NOMO-1 treated with dmso at 0.1 percent for 144 hours (cell line): ENCODE measurements at regions not wholly inside any gene's neighbourhood (a gene's known extent, or its start where the extent isn't known, plus 50 kb on each side); places are given as distances from the start of the nearest gene placed in this dataset.
"Not testable (repeated sequence)": the region's sequence is repeated elsewhere in the genome, so short reads cannot be mapped to it uniquely, and the experiment has no call there.

Experiments used
- DNase-seq: peaks from one replicate; lab custom pipeline; 2025; ENCODE audit not compliant: unreplicated experiment; lab: John Stamatoyannopoulos, UW

GRCh38 chr6:140736231-140736630 lies 1361.8 kb upstream of the CITED2 start:
- no peak for DNase-seq

- no peak for DNase-seq
Observed at GRCh38 chr6:140732991-140733390, 1358.5 kb upstream of the CITED2 start.

- DNase-seq, result no peak
Observed at GRCh38 chr6:140732155-140732554, 1357.7 kb upstream of the CITED2 start.

DNA sequence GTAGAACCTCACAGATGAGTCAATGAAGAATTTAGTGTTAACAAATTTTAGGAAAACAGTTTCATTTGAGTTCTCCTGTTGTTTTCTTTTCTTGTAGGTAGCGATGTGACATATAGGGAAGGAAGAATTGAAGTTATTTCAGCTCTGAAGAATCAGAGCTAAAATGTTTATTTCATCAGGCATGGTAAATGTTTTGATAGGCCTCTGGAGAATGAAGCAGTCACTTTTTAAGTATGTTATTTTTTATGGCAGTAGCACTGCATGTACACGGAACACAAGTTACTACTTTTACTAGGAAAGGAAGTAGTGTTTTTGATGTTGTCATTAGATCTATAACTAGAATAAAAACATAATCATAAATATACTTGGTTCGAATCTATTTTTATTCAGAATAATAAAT lies 1357.3 kb upstream of the CITED2 start:
- DNase-seq, result no peak

DNA sequence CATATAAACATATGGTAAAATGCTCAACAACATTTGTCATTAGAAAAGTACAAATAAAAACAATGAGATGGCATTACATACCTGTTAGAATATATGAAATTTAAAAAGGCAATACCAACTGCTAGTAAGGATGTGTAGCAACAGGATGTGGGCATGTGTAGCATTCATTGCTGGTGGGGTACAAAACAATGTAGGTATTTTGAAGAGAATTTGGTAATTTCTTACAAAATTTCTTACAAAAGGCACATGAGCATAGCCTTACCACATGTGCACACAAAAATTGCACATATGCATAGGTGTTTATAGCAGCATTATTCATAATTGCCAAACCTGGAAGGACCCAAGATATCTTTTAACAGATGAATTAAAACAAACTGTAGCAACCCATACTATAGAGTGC lies 1355.1 kb upstream of the CITED2 start:
- no peak for DNase-seq

DNA sequence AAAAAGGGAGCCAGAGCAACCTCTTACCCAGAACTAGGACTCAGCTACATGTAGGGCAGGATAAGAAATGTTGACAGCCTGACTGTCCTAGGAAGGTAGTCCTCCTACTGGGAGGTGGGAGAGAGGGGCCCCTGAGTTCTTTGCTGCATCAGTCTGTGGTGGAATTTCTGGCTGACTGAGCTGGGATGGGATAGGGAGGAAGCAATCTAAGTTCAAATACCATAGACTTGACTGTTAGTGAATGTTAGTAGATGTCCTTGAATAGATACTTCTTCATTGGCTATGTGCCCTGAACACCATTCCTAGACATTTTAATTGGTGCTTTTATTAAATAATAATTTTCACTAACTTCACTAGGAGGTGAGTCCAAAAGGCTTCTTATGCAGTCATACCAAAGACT lies 1343.6 kb upstream of the CITED2 start:
- no peak for DNase-seq

GRCh38 chr6:140713495-140713894 lies 1339.0 kb upstream of the CITED2 start:
- no peak for DNase-seq

GRCh38 chr6:140711019-140711613 lies 1336.7 kb upstream of the CITED2 start:
- DNase-seq, result no peak

DNA sequence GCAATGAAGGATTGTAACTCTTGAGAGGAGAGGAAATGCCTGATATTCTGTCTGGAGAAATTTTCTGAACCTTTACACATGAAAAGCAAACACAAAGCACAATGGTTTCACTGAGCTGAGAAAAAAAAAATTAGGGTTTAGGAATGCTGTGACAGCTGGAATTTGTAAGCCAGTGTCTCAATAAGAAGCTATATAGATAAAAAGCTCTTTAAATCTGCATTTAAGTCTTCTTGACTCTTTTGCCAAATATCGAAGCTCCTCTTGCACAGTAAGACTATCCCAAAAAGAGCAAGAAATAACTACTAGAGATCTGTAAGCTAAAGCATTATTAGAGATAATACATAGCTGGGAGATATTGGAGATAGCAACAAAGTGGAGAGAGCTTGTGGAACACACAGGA lies 1334.0 kb upstream of the CITED2 start:
- no peak for DNase-seq

GRCh38 chr6:140704008-140704407 lies 1329.6 kb upstream of the CITED2 start:
- DNase-seq, result not testable (repeated sequence)

DNA sequence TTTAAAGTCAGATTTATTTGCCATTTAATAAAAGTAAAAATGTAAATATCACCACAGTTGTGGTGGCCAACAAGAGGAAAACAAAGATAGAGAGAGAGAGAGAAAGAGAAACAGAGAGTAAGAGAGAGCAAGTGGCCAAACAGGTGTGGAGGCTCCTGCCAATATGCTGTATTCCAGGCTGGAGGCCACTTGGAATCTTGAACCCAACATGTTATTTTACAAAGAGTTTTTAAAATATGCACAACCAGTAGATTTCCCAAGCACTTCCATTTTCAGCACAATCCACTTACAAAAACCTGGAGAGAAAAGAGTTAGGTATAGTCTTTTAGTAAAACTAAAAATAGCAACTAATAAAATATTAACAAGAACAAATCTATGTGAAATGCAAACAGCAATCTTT lies 1323.1 kb upstream of the CITED2 start:
- no peak for DNase-seq

DNA sequence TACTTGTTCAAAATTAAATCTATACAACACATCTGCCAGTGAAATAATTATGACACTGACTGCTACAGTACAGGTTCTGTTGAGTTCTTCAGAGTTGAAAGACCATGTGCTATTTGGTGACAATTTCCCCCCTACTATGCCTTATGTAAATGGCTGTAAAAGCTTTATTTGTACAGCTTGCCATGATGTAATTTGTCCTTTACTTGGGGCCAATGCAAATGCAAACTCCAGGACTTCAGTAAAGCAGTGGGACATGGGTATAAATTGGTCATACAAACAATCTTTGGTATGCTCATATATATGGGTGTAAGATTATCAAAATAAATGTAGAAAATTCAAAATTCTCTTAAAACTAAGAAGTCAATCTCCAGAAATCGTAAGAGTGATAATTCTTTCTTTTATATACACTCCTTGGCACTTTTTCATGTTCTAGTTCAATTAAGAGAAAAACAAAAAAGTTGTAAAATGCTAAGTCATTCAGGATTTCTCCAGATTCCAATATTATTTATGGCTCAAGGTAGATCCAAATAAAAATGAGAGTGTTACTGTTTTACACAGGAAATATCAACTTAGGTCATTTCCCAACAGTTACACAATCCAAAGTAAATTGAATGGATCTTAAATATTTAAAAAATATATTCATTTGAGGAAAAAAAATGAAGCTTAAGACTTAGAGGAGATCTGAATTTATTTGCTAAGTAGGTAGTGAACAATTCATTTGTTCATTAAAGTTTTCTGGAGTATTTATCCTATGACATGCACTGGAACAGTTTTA lies 1310.5 kb upstream of the CITED2 start:
- no peak for DNase-seq

GRCh38 chr6:140677781-140678528 lies 1303.5 kb upstream of the CITED2 start:
- DNase-seq, result no peak

GRCh38 chr6:140671926-140672325 lies 1297.5 kb upstream of the CITED2 start:
- no peak for DNase-seq

DNA sequence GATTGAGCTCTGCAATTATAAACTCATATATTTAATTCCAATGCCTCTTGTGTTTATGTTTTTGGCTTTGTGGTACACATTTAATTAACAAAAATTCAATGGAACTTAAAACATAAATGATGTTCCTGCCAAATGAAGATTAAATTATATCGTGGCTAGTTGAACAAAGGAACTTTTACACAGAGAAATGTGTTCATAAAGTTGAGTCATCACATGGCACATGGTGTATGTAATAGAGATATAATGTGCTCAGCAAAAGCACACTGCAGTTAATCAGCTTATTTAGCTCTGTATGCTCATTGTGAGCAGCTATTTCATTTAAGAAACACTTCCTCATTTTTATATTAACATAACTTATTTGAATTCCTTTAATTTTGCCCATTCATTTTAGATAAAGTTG lies 1295.6 kb upstream of the CITED2 start:
- DNase-seq, result no peak

DNA sequence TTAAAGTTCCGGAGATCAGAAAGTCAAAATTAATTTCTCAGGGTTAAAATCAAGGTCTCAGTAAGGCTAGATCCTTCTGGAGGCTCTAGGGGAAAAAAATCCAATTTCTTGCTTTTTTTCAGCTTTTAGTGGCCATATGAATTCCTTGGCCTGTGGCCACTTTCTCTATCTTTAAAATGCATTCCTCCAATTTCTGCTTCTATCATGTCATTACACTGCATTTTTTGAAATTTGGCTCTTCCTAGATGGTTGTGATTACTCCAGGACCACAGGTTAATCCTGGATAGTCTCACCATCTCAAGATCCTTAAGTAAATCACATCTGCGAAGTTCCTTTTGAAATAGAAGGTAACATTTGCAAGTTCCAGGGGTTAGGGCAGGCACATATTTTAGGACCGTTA lies 1294.9 kb upstream of the CITED2 start:
- no peak for DNase-seq

GRCh38 chr6:140663772-140664171 lies 1289.3 kb upstream of the CITED2 start:
- no peak for DNase-seq

GRCh38 chr6:140663094-140663493 lies 1288.6 kb upstream of the CITED2 start:
- DNase-seq, result no peak

- no peak for DNase-seq
Observed at GRCh38 chr6:140661691-140662090, 1287.2 kb upstream of the CITED2 start.

- no peak for DNase-seq
Observed at GRCh38 chr6:140660295-140660694, 1285.8 kb upstream of the CITED2 start.

GRCh38 chr6:140653972-140654371 lies 1279.5 kb upstream of the CITED2 start:
- no peak for DNase-seq

GRCh38 chr6:140653506-140653905 lies 1279.1 kb upstream of the CITED2 start:
- no peak for DNase-seq
